H9 (cell line): ENCODE measurements at regions not wholly inside any gene's neighbourhood (a gene's known extent, or its start where the extent isn't known, plus 50 kb on each side); places are given as distances from the start of the nearest gene placed in this dataset.

Source experiments
- DNase-seq: peaks from one replicate; pipeline ENCODE4 v3.0.0-alpha.2; 2017
- H2AFZ ChIP-seq: one replicate; pipeline ENCODE4 v1.6.1; 2013; ENCODE audit warnings: mild to moderate bottlenecking, low read length, control low read depth, moderate library complexity
- H2AK5ac ChIP-seq: 2 replicates; pipeline ENCODE4 v1.6.1; 2013; ENCODE audit warnings: low read length, control low read depth, mixed read lengths; ENCODE audit not compliant: insufficient read length
- H2BK120ac ChIP-seq: one replicate; pipeline ENCODE4 v1.6.1; 2013; ENCODE audit warnings: low read depth, mild to moderate bottlenecking, low read length, control low read depth, inconsistent platforms; ENCODE audit not compliant: poor library complexity, severe bottlenecking
- H2BK12ac ChIP-seq: 2 replicates; pipeline ENCODE4 v1.6.1; 2013; ENCODE audit warnings: low read length, control low read depth, mixed read lengths, low read depth; ENCODE audit not compliant: insufficient read length
- H2BK15ac ChIP-seq: 2 replicates; pipeline ENCODE4 v1.6.1; 2013; ENCODE audit warnings: low read depth, low read length, control low read depth
- H2BK20ac ChIP-seq: one replicate; pipeline ENCODE4 v1.6.1; 2013; ENCODE audit warnings: low read depth, mild to moderate bottlenecking, low read length, control low read depth, inconsistent platforms; ENCODE audit not compliant: poor library complexity, severe bottlenecking
- H2BK5ac ChIP-seq: 2 replicates; pipeline ENCODE4 v1.6.1; 2013; ENCODE audit warnings: low read length, control low read depth, mixed read lengths; ENCODE audit not compliant: insufficient read length
- H3K14ac ChIP-seq: 2 replicates; pipeline ENCODE4 v1.6.1; 2013; ENCODE audit warnings: low read length, control low read depth; ENCODE audit not compliant: insufficient read depth
- H3K18ac ChIP-seq: 2 replicates; pipeline ENCODE4 v1.6.1; 2013; ENCODE audit warnings: low read depth, mild to moderate bottlenecking, mixed read lengths, low read length, control low read depth; ENCODE audit not compliant: insufficient read length
- H3K23ac ChIP-seq: 2 replicates; pipeline ENCODE4 v1.6.1; 2013; ENCODE audit warnings: low read length, control low read depth, mixed read lengths, low read depth; ENCODE audit not compliant: insufficient read length
- H3K23me2 ChIP-seq: 2 replicates; pipeline ENCODE4 v1.6.1; 2013; ENCODE audit warnings: low read depth, mild to moderate bottlenecking, mixed read lengths, low read length, control low read depth; ENCODE audit not compliant: insufficient read length, poor library complexity, severe bottlenecking
- H3K27ac ChIP-seq: 2 replicates; pipeline ENCODE4 v1.5.1; 2013; ENCODE audit warnings: low read length, control low read depth, mixed read lengths, low read depth; ENCODE audit not compliant: insufficient read length
- H3K27me3 ChIP-seq: 2 replicates; pipeline ENCODE4 v1.6.1; 2013; ENCODE audit warnings: low read length, control low read depth, inconsistent platforms; ENCODE audit not compliant: insufficient read depth
- H3K4ac ChIP-seq: 2 replicates; pipeline ENCODE4 v1.6.1; 2013; ENCODE audit warnings: low read depth, mild to moderate bottlenecking, control low read depth, inconsistent platforms, low read length, moderate library complexity
- H3K4me1 ChIP-seq: 2 replicates; pipeline ENCODE4 v1.6.1; 2013; ENCODE audit warnings: low read length, control low read depth, inconsistent platforms; ENCODE audit not compliant: insufficient read depth
- H3K4me2 ChIP-seq: 2 replicates; pipeline ENCODE4 v1.6.1; 2013; ENCODE audit warnings: low read length, control low read depth, mixed read lengths; ENCODE audit not compliant: insufficient read length, insufficient read depth
- H3K56ac ChIP-seq: 2 replicates; pipeline ENCODE4 v1.6.1; 2013; ENCODE audit warnings: low read depth, mild to moderate bottlenecking, mixed read lengths, low read length, control low read depth; ENCODE audit not compliant: insufficient read length
- H3K79me1 ChIP-seq: 2 replicates; pipeline ENCODE4 v1.6.1; 2013; ENCODE audit warnings: low read depth, mild to moderate bottlenecking, moderate library complexity, low read length, control low read depth, inconsistent platforms; ENCODE audit not compliant: insufficient read depth, poor library complexity, severe bottlenecking
- H3K79me2 ChIP-seq: 2 replicates; pipeline ENCODE4 v1.6.1; 2013; ENCODE audit warnings: low read length, control low read depth, inconsistent platforms; ENCODE audit not compliant: insufficient read depth
- H3K9ac ChIP-seq: 2 replicates; pipeline ENCODE4 v1.6.1; 2013; ENCODE audit warnings: low read length, control low read depth, mixed read lengths; ENCODE audit not compliant: insufficient read length; ENCODE audit errors: extremely low read depth
- H3K9me3 ChIP-seq: one replicate; pipeline ENCODE4 v1.6.1; 2013; ENCODE audit warnings: low read depth, low read length, inconsistent platforms; ENCODE audit not compliant: control insufficient read depth
- H3T11ph ChIP-seq: one replicate; pipeline ENCODE4 v1.6.1; 2013; ENCODE audit warnings: mild to moderate bottlenecking, low read length, control low read depth, inconsistent platforms
- H4K20me1 ChIP-seq: one replicate; pipeline ENCODE4 v1.6.1; 2013; ENCODE audit not compliant: control insufficient read depth, insufficient read length, insufficient read depth
- H4K5ac ChIP-seq: 2 replicates; pipeline ENCODE4 v1.6.1; 2013; ENCODE audit warnings: low read depth, mild to moderate bottlenecking, mixed read lengths, low read length, control low read depth; ENCODE audit not compliant: insufficient read length
- H4K8ac ChIP-seq: replicated peaks from 2 replicates; pipeline ENCODE4 v1.6.1; 2013; ENCODE audit warnings: low read length, control low read depth, mixed read lengths, low read depth; ENCODE audit not compliant: insufficient read length
- H4K91ac ChIP-seq: 2 replicates; pipeline ENCODE4 v1.6.1; 2013; ENCODE audit warnings: low read depth, mild to moderate bottlenecking, moderate library complexity, mixed read lengths, low read length, control low read depth; ENCODE audit not compliant: insufficient read length
- H3K27ac Mint-ChIP-seq, 3 experiments: 2 replicates in 2 of 3; 3 replicates in 1 of 3; pipeline ENCODE4 v1.8.0; 2020 to 2021; ENCODE audit warnings: mixed read lengths in 3 of 3, mild to moderate bottlenecking in 1 of 3, moderate library complexity in 1 of 3
- H3K27me3 Mint-ChIP-seq: 2 replicates; pipeline ENCODE4 v1.8.0; 2021; ENCODE audit warnings: low read depth, mild to moderate bottlenecking, moderate library complexity, mixed read lengths
- H3K36me3 Mint-ChIP-seq, 3 experiments: 2 replicates in 2 of 3; 3 replicates in 1 of 3; pipeline ENCODE4 v1.8.0; 2020 to 2021; ENCODE audit warnings: low read depth in 3 of 3, mixed read lengths in 3 of 3; ENCODE audit not compliant: insufficient read depth in 1 of 3
- H3K4me1 Mint-ChIP-seq, 2 experiments: 2 replicates each; pipeline ENCODE4 v1.8.0; 2020; ENCODE audit warnings: mixed read lengths in 2 of 2
- H3K4me3 Mint-ChIP-seq, 2 experiments: 2 replicates in 1 of 2; 3 replicates in 1 of 2; pipeline ENCODE4 v1.8.0; 2020 to 2021; ENCODE audit warnings: mild to moderate bottlenecking in 2 of 2, mixed read lengths in 2 of 2, moderate library complexity in 1 of 2
- H3K9me3 Mint-ChIP-seq, 2 experiments: 2 replicates in 1 of 2; 3 replicates in 1 of 2; pipeline ENCODE4 v1.8.0; 2020; ENCODE audit warnings: mild to moderate bottlenecking in 2 of 2, mixed read lengths in 2 of 2, moderate library complexity in 1 of 2
- CTCF ChIP-seq: fragments of 200-600 bp; sonication (generic); conservative IDR thresholded peaks from 3 replicates; pipeline ENCODE4 v1.8.0; 2021; ENCODE audit warnings: antibody characterized with exemption, mild to moderate bottlenecking
- WGBS: extraction: QIAGEN DNeasy Blood & Tissue Kit; methylation state at CpG from one replicate; pipeline ENCODE4 v1.1.7; 2013; ENCODE audit warnings: missing lambda C conversion rate, low lambda C conversion rate, mixed read lengths; ENCODE audit not compliant: insufficient read length; ENCODE audit errors: extremely low coverage; 5-methylcytosine and 5-hydroxymethylcytosine counted together

GRCh38 chr2:199201539-199201938, 256.2 kb downstream of the SATB2 start:
- DNase-seq, result no peak

More at GRCh38 chr2:199201539-199201938, 256.2 kb downstream of the SATB2 start:
- Histone ChIP-seq H3K4me2 (no peak overlapping the region), H3K4ac (no peak overlapping the region), H3K18ac (no peak overlapping the region), H3T11ph (no peak overlapping the region), H2BK120ac (no peak overlapping the region), H3K9me3 (no peaks in the 10 kb centered on the region), H3K23ac (no peak overlapping the region), H4K20me1 (no peaks in the 10 kb centered on the region), H3K4me1 (no peaks in the 10 kb centered on the region), H3K9ac (no peak overlapping the region), H2BK15ac (no peak overlapping the region), H3K56ac (no peak overlapping the region), H2BK20ac (no peak overlapping the region), H3K27ac (no peak overlapping the region), H2AFZ (no peak overlapping the region), H3K23me2 (no peaks in the 10 kb centered on the region), H3K27me3 (no peaks in the 10 kb centered on the region), H4K8ac (no peak overlapping the region), H2AK5ac (no peak overlapping the region), H3K14ac (no peak overlapping the region), H2BK12ac (no peak overlapping the region), H2BK5ac (no peak overlapping the region), H4K91ac (no peak overlapping the region), H4K5ac (no peak overlapping the region), H3K79me1 (no peaks in the 10 kb centered on the region), H3K79me2 (no peaks in the 10 kb centered on the region)
- no CpG with 5 or more reads among the region's 1 CpG for WGBS
- Mint-ChIP-seq H3K36me3 (no peaks in the 10 kb centered on the region; a peak in 1 of 7 replicates), H3K4me1 (peaks cover 4 to 18% of the 10 kb centered on the region in 2 experiments), H3K9me3 (no peaks in the 10 kb centered on the region), H3K4me3 (no peak overlapping the region), H3K27ac (no peak overlapping the region), H3K27me3 (no peaks in the 10 kb centered on the region)
- no peak for TF ChIP-seq CTCF
